CD14-positive monocyte (primary cell): ENCODE measurements at regions not wholly inside any gene's neighbourhood (a gene's known extent, or its start where the extent isn't known, plus 50 kb on each side); places are given as distances from the start of the nearest gene placed in this dataset.

Experiments used
- DNase-seq, 3 donors: peaks; one replicate each; pipeline ENCODE4 v3.0.0-alpha.2; 2011 to 2022
- H2AFZ ChIP-seq: 2 replicates; pipeline ENCODE4 v1.6.0; 2012; ENCODE audit warnings: mild to moderate bottlenecking, low read depth, low read length, inconsistent platforms; ENCODE audit not compliant: insufficient read depth, poor library complexity, severe bottlenecking
- H3K27ac ChIP-seq, 2 donors: 1 replicate in 1 of 2; 2 replicates in 1 of 2; pipeline ENCODE4 v1.5.1; 2012 to 2013; ENCODE audit warnings: low read length in 2 of 2, control low read depth in 1 of 2, inconsistent platforms in 1 of 2, low read depth in 1 of 2, mild to moderate bottlenecking in 1 of 2
- H3K27me3 ChIP-seq, 2 donors: one replicate each; pipeline versions ENCODE4 v1.6.0 to v1.6.1; 2011 to 2013; ENCODE audit warnings: low read length in 2 of 2; ENCODE audit not compliant: control insufficient read depth in 2 of 2, insufficient read depth in 2 of 2
- H3K36me3 ChIP-seq, 2 donors: replicated peaks in 1 of 2; 1 replicate in 1 of 2; 2 replicates in 1 of 2; pipeline versions ENCODE4 v1.5.1 to v1.6.1; 2012 to 2013; ENCODE audit warnings: low read length in 2 of 2, control low read depth in 1 of 2, inconsistent platforms in 1 of 2, mild to moderate bottlenecking in 1 of 2; ENCODE audit not compliant: insufficient read depth in 2 of 2, control insufficient read depth in 1 of 2
- H3K4me1 ChIP-seq, 2 donors: 1 replicate in 1 of 2; 2 replicates in 1 of 2; pipeline versions ENCODE4 v1.5.1 to v1.6.1; 2012 to 2013; ENCODE audit warnings: low read length in 2 of 2, control low read depth in 1 of 2, inconsistent platforms in 1 of 2, mild to moderate bottlenecking in 1 of 2, moderate library complexity in 1 of 2; ENCODE audit not compliant: insufficient read depth in 2 of 2, control insufficient read depth in 1 of 2
- H3K4me2 ChIP-seq: replicated peaks from 2 replicates; pipeline ENCODE3; 2012; ENCODE audit warnings: low read length, moderate library complexity, mild to moderate bottlenecking; ENCODE audit not compliant: poor library complexity, severe bottlenecking; ENCODE audit errors: extremely low read depth
- H3K4me3 ChIP-seq, 3 experiments: fragments of 200-600 bp in 1 of 3; sonication (generic) in 1 of 3; replicated peaks in 1 of 3; 1 replicate in 2 of 3; 2 replicates in 1 of 3; pipeline ENCODE4 v1.5.1; 2011 to 2013; ENCODE audit warnings: low read length in 3 of 3, mild to moderate bottlenecking in 3 of 3, control low read depth in 2 of 3, low read depth in 2 of 3, inconsistent platforms in 1 of 3, moderate library complexity in 1 of 3
- H3K79me2 ChIP-seq: 2 replicates; pipeline ENCODE4 v1.6.0; 2012; ENCODE audit warnings: mild to moderate bottlenecking, control low read depth, inconsistent platforms, low read length, moderate library complexity; ENCODE audit not compliant: insufficient read depth
- H3K9ac ChIP-seq: 2 replicates; pipeline ENCODE4 v1.6.0; 2017; ENCODE audit warnings: low read length, mild to moderate bottlenecking; ENCODE audit not compliant: insufficient read depth, poor library complexity, severe bottlenecking
- H3K9me3 ChIP-seq, 2 donors: replicated peaks in 1 of 2; 1 replicate in 1 of 2; 2 replicates in 1 of 2; pipeline versions ENCODE4 v1.5.1 to v1.6.1; 2012 to 2013; ENCODE audit warnings: low read length in 2 of 2, control low read depth in 1 of 2; ENCODE audit not compliant: control insufficient read depth in 1 of 2, insufficient read depth in 1 of 2
- H4K20me1 ChIP-seq: 2 replicates; pipeline ENCODE4 v1.6.0; 2012; ENCODE audit warnings: mild to moderate bottlenecking, low read length, control low read depth, moderate library complexity; ENCODE audit not compliant: insufficient read depth
- H3K27ac Mint-ChIP-seq, 7 donors: one replicate each; pipeline ENCODE4 v1.8.0; 2020; ENCODE audit warnings: mild to moderate bottlenecking in 7 of 7, mixed read lengths in 7 of 7, moderate library complexity in 6 of 7, inconsistent platforms in 2 of 7
- H3K27me3 Mint-ChIP-seq, 3 donors: one replicate each; pipeline ENCODE4 v1.8.0; 2021 to 2022; ENCODE audit warnings: low read depth in 3 of 3, mild to moderate bottlenecking in 3 of 3, mixed read lengths in 3 of 3, moderate library complexity in 3 of 3, inconsistent platforms in 1 of 3
- H3K36me3 Mint-ChIP-seq, 2 donors: one replicate each; pipeline ENCODE4 v1.8.0; 2020; ENCODE audit warnings: mixed read lengths in 2 of 2, inconsistent platforms in 1 of 2, mild to moderate bottlenecking in 1 of 2
- H3K4me1 Mint-ChIP-seq: one replicate; pipeline ENCODE4 v1.8.0; 2020; ENCODE audit warnings: mild to moderate bottlenecking, mixed read lengths
- H3K4me3 Mint-ChIP-seq, 2 donors: one replicate each; pipeline ENCODE4 v1.8.0; 2020; ENCODE audit warnings: mild to moderate bottlenecking in 2 of 2, mixed read lengths in 2 of 2, moderate library complexity in 1 of 2
- H3K9me3 Mint-ChIP-seq, 7 donors: one replicate each; pipeline ENCODE4 v1.8.0; 2020 to 2022; ENCODE audit warnings: mixed read lengths in 7 of 7, mild to moderate bottlenecking in 6 of 7, moderate library complexity in 6 of 7, inconsistent platforms in 2 of 7
- CTCF ChIP-seq: fragments of 200-600 bp; IDR thresholded peaks from one replicate; pipeline ENCODE4 v1.8.0; 2022; ENCODE audit warnings: antibody characterized with exemption, mild to moderate bottlenecking
- WGBS: methylation state at CpG from one replicate; pipeline ENCODE4 v1.1.5; 2013; ENCODE audit warnings: missing lambda C conversion rate; ENCODE audit not compliant: insufficient coverage; 5-methylcytosine and 5-hydroxymethylcytosine counted together
- intact Hi-C, 2 donors: fragments of 100-400 bp; cut with micrococcal nuclease; formaldehyde crosslinking; loops; one replicate each; pipeline versions ENCODE4 v1.15.0 to v1.15.1; 2023

- Histone ChIP-seq H3K4me2 (no peak overlapping the region), H4K20me1 (no peaks in the 10 kb centered on the region), H3K9me3 (no peaks in the 10 kb centered on the region), H3K4me1 (peaks cover 24 to 30% of the 10 kb centered on the region in 2 donors), H3K9ac (no peak overlapping the region), H3K36me3 (no peaks in the 10 kb centered on the region), H3K27ac (no peak overlapping the region), H3K79me2 (no peaks in the 10 kb centered on the region), H2AFZ (no peak overlapping the region), H3K4me3 (no peak overlapping the region), H3K27me3 (no peaks in the 10 kb centered on the region)
- TF ChIP-seq CTCF, result no peak
- peaks cover 45% of the 10 kb centered on the region for H3K4me1 Mint-ChIP-seq
- peaks cover under 1 to 8% (median 1%) of the 10 kb centered on the region in 3 donors for H3K27me3 Mint-ChIP-seq
- no peak for DNase-seq
- H3K36me3 Mint-ChIP-seq, result no peaks in the 10 kb centered on the region
- 96% methylated on average over 2 of the region's 3 CpGs for WGBS
- no peak overlapping the region for H3K4me3 Mint-ChIP-seq
- H3K27ac Mint-ChIP-seq, result peak overlapping the region in 1 of 7 donors; percentile 68
- intact Hi-C loops, result no loop called here
- peaks cover 0 to 3% (median 0%) of the 10 kb centered on the region in 7 donors for H3K9me3 Mint-ChIP-seq
Measured at GRCh38 chr10:62746951-62747729, 57.4 kb upstream of the ADO start.

- Histone ChIP-seq H3K4me2 (no peak overlapping the region), H3K79me2 (no peaks in the 10 kb centered on the region), H3K27me3 (no peaks in the 10 kb centered on the region), H3K27ac (no peak overlapping the region), H3K4me3 (no peak overlapping the region), H3K9ac (no peak overlapping the region), H3K9me3 (no peaks in the 10 kb centered on the region), H2AFZ (no peak overlapping the region), H4K20me1 (no peaks in the 10 kb centered on the region), H3K4me1 (peaks cover 12 to 18% of the 10 kb centered on the region in 2 donors), H3K36me3 (no peaks in the 10 kb centered on the region)
- Mint-ChIP-seq H3K9me3 (peaks cover 0 to 3% (median 0%) of the 10 kb centered on the region in 7 donors), H3K27me3 (peaks cover 1 to 10% (median 2%) of the 10 kb centered on the region in 3 donors), H3K27ac (no peak overlapping the region), H3K4me1 (peaks cover 32% of the 10 kb centered on the region), H3K4me3 (no peak overlapping the region), H3K36me3 (no peaks in the 10 kb centered on the region)
- intact Hi-C loops, result no loop called here
- no peak for TF ChIP-seq CTCF
- no peak for DNase-seq
Measured at GRCh38 chr10:62748386-62748785, 56.1 kb upstream of the ADO start.
